ENCODE measurements at regions not wholly inside any gene's neighbourhood (a gene's known extent, or its start where the extent isn't known, plus 50 kb on each side); places are given as distances from the start of the nearest gene placed in this dataset.

DNA sequence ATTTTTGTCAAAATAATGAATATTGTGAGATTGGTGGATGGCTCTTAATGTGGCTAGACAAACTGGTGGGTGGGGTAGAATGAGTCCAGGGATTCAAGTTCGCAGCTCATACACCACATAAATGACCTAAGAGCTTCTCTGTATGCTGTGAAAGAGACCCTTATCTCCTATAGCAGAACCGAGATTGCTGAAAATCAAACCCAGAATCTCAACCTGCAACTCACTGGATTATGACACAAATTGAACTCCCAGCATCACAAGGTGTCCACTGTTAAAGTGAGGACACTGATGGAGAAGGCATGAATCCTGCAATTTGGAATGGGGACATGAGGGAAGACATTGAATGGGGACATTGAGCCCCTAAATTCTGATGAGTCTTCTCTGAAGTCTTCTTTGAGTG is 51.3 kb upstream of the CNKSR3 start:
- H3K9me3 ChIP-seq (ENCODE audit: insufficient read depth, low read length): no peaks in the 10 kb centered on the region
- H3F3A ChIP-seq (ENCODE audit: insufficient read depth): no peaks in the 10 kb centered on the region
- H3K27me3 ChIP-seq (ENCODE audit: low read length): 0 out of 2 replicates have a peak, but pooled peaks cover 2% of the 10 kb centered on the region
- no peak for TF ChIP-seq EZH2phosphoT487 (conservative IDR thresholded peaks at IDR 0.05; ENCODE audit: low read length)
- TF ChIP-seq, protein P1, sequence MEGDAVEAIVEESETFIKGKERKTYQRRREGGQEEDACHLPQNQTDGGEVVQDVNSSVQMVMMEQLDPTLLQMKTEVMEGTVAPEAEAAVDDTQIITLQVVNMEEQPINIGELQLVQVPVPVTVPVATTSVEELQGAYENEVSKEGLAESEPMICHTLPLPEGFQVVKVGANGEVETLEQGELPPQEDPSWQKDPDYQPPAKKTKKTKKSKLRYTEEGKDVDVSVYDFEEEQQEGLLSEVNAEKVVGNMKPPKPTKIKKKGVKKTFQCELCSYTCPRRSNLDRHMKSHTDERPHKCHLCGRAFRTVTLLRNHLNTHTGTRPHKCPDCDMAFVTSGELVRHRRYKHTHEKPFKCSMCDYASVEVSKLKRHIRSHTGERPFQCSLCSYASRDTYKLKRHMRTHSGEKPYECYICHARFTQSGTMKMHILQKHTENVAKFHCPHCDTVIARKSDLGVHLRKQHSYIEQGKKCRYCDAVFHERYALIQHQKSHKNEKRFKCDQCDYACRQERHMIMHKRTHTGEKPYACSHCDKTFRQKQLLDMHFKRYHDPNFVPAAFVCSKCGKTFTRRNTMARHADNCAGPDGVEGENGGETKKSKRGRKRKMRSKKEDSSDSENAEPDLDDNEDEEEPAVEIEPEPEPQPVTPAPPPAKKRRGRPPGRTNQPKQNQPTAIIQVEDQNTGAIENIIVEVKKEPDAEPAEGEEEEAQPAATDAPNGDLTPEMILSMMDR (IDR thresholded peaks at IDR 0.05; ENCODE audit: insufficient read depth, low read length, poor library complexity, severe bottlenecking): no peak
- no peaks in the 10 kb centered on the region for H3K9me2 ChIP-seq (replicated peaks; ENCODE audit: insufficient read depth, low read length)
- no peak overlapping the region for H3K27ac ChIP-seq (ENCODE audit: low read depth, low read length)
- H3K4me3 ChIP-seq (ENCODE audit: insufficient read depth, low read length, poor library complexity, severe bottlenecking): no peak overlapping the region
- H3K36me3 ChIP-seq (ENCODE audit: low read length): no peaks in the 10 kb centered on the region
- H3K79me2 ChIP-seq (ENCODE audit: insufficient read depth, low read length): no peaks in the 10 kb centered on the region
- H3K4me2 ChIP-seq (ENCODE audit: low read depth, low read length, poor library complexity, severe bottlenecking): no peak overlapping the region
- H2AFZ ChIP-seq (ENCODE audit: low read depth, low read length, severe bottlenecking): no peak overlapping the region
- no peak overlapping the region for H3K9ac ChIP-seq (ENCODE audit: low read length)
- H4K20me1 ChIP-seq (ENCODE audit: low read depth, low read length): no peaks in the 10 kb centered on the region

DNA sequence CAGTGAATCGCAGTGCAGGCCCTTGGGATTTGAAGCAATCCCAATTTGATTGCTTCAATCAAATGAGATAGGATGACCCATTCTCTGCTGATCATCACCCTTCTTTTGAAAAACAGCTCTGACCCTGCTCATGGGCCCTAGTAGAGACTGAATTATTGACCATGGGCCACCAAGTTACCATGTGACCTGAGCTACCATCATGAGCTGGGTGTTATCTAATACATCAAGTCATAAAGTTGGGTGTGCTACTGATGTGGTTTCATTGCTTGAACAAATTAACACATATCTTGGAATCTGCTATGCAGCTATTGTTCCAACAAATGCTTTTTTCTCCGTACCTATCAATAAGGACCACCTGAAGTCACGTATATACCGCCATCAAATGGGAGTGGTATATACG is 54.8 kb upstream of the CNKSR3 start:
- Histone ChIP-seq H3K9me2 (replicated peaks; ENCODE audit: insufficient read depth, low read length) (no peaks in the 10 kb centered on the region), H3K4me3 (ENCODE audit: insufficient read depth, low read length, poor library complexity, severe bottlenecking) (no peak overlapping the region)

DNA sequence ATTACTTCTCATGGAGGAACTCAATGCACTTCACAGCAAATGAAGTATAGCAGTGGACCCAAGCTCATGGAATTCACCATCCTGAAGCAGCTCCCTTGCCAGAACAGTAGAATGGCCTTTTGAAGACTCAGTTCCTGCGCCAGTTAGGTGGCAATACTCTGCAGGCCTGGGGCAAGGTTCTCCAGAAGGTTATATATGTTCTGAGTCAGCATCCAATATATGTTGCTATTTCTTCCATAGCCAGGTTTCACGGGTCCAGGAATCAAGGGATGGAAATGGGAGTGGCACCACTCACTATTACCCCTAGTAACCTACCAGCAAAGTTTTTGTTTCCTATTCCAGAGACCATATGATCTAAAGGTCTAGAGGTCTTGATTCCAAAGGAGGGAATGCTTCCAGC is 56.4 kb upstream of the CNKSR3 start:
- H3K9ac ChIP-seq (ENCODE audit: low read length): no peak overlapping the region
- H3K27me3 ChIP-seq (ENCODE audit: low read length): 0 out of 2 replicates have a peak, but pooled peaks cover 2% of the 10 kb centered on the region
- H4K20me1 ChIP-seq (ENCODE audit: low read depth, low read length): no peaks in the 10 kb centered on the region
- H3F3A ChIP-seq (ENCODE audit: insufficient read depth): no peaks in the 10 kb centered on the region
- H3K27ac ChIP-seq (ENCODE audit: low read depth, low read length): no peak overlapping the region
- H3K9me3 ChIP-seq (ENCODE audit: insufficient read depth, low read length): no peaks in the 10 kb centered on the region
- no peak overlapping the region for H3K4me3 ChIP-seq (ENCODE audit: insufficient read depth, low read length, poor library complexity, severe bottlenecking)
- H3K36me3 ChIP-seq (ENCODE audit: low read length): no peaks in the 10 kb centered on the region
- no peaks in the 10 kb centered on the region for H3K9me2 ChIP-seq (replicated peaks; ENCODE audit: insufficient read depth, low read length)
- TF ChIP-seq EZH2phosphoT487 (conservative IDR thresholded peaks at IDR 0.05; ENCODE audit: low read length): no peak
- TF ChIP-seq, protein P1 (IDR thresholded peaks at IDR 0.05; ENCODE audit: insufficient read depth, low read length, poor library complexity, severe bottlenecking): no peak
- H3K79me2 ChIP-seq (ENCODE audit: insufficient read depth, low read length): no peaks in the 10 kb centered on the region
- no peak overlapping the region for H3K4me2 ChIP-seq (ENCODE audit: low read depth, low read length, poor library complexity, severe bottlenecking)
- H2AFZ ChIP-seq (ENCODE audit: low read depth, low read length, severe bottlenecking): no peak overlapping the region

More for the DNA sequence above, 54.8 kb upstream of the CNKSR3 start:
- Histone ChIP-seq H3K4me2 (ENCODE audit: low read depth, low read length, poor library complexity, severe bottlenecking) (no peak overlapping the region), H3K27me3 (ENCODE audit: low read length) (0 out of 2 replicates have a peak, but pooled peaks cover 2% of the 10 kb centered on the region), H3K27ac (ENCODE audit: low read depth, low read length) (no peak overlapping the region), H3F3A (ENCODE audit: insufficient read depth) (no peaks in the 10 kb centered on the region), H2AFZ (ENCODE audit: low read depth, low read length, severe bottlenecking) (no peak overlapping the region), H3K9me3 (ENCODE audit: insufficient read depth, low read length) (no peaks in the 10 kb centered on the region), H3K9ac (ENCODE audit: low read length) (no peak overlapping the region), H4K20me1 (ENCODE audit: low read depth, low read length) (no peaks in the 10 kb centered on the region), H3K36me3 (ENCODE audit: low read length) (no peaks in the 10 kb centered on the region), H3K79me2 (ENCODE audit: insufficient read depth, low read length) (no peaks in the 10 kb centered on the region)
- TF ChIP-seq, protein P1 (IDR thresholded peaks at IDR 0.05; ENCODE audit: insufficient read depth, low read length, poor library complexity, severe bottlenecking): no peak
- no peak for TF ChIP-seq EZH2phosphoT487 (conservative IDR thresholded peaks at IDR 0.05; ENCODE audit: low read length)
